Left ventricle myocardium inferior (tissue), 1 donor: ENCODE measurements at regions not wholly inside any gene's neighbourhood (a gene's known extent, or its start where the extent isn't known, plus 50 kb on each side); places are given as distances from the start of the nearest gene placed in this dataset.

ENCODE experiments used
- DNase-seq: peaks from one replicate; pipeline ENCODE4 v3.0.0-alpha.2; 2020
- H3K27ac ChIP-seq: fragments of 200-600 bp; replicated peaks from 2 replicates; pipeline ENCODE4 v1.8.0; 2021
- H3K27me3 ChIP-seq: fragments of 200-600 bp; 2 replicates; pipeline ENCODE4 v1.8.0; 2021; ENCODE audit warnings: low read depth
- H3K36me3 ChIP-seq: fragments of 200-600 bp; 2 replicates; pipeline ENCODE4 v1.8.0; 2021
- H3K4me1 ChIP-seq: fragments of 200-600 bp; 2 replicates; pipeline ENCODE4 v1.8.0; 2021
- H3K4me3 ChIP-seq: fragments of 200-600 bp; 2 replicates; pipeline ENCODE4 v1.8.0; 2021; ENCODE audit warnings: mild to moderate bottlenecking, moderate library complexity
- H3K9me3 ChIP-seq: fragments of 200-600 bp; replicated peaks from 2 replicates; pipeline ENCODE4 v1.8.0; 2021
- CTCF ChIP-seq: fragments of 200-600 bp; IDR thresholded peaks from 2 replicates; pipeline ENCODE4 v1.8.0; 2021; ENCODE audit warnings: antibody characterized with exemption, mild to moderate bottlenecking, borderline replicate concordance
- intact Hi-C: fragments of 100-400 bp; cut with micrococcal nuclease; formaldehyde crosslinking; loops from one replicate; pipeline ENCODE4 v1.11.0; 2022
- donor health status: DM: no; HTN: yes; CAD: no; lungs with severe emphysema.

- peak overlapping the region; percentile 50 for H3K27ac ChIP-seq
- no peak for TF ChIP-seq CTCF
Observed at GRCh38 chr6:73878403-73878802, 182.4 kb downstream of the CD109 start.

More at GRCh38 chr6:73878403-73878802, 182.4 kb downstream of the CD109 start:
- Histone ChIP-seq H3K4me3 (no peak overlapping the region), H3K9me3 (no peaks in the 10 kb centered on the region), H3K36me3 (no peaks in the 10 kb centered on the region), H3K4me1 (no peaks in the 10 kb centered on the region), H3K27me3 (no peaks in the 10 kb centered on the region)
- intact Hi-C loops = no loop called here
- no peak for DNase-seq
